ENCODE measurements at regions not wholly inside any gene's neighbourhood (a gene's known extent, or its start where the extent isn't known, plus 50 kb on each side); places are given as distances from the start of the nearest gene placed in this dataset.

- Histone ChIP-seq H3K36me3 (no peaks in the 10 kb centered on the region), H3K4me1 (peaks cover 0 to 11% (median 3%) of the 10 kb centered on the region in 3 donors), H3K27me3 (no peaks in the 10 kb centered on the region), H3K27ac (no peak overlapping the region), H3K9me3 (no peaks in the 10 kb centered on the region), H3K4me3 (no peak overlapping the region)
- TF ChIP-seq CTCF (IDR thresholded peaks at IDR 0.05) (no peak), POLR2A (IDR thresholded peaks at IDR 0.05) (no peak)
- intact Hi-C loops (cut with DNase I): no loop called here
- WGBS, 2 donors: 38 to 73% methylated on average over 3 of the region's 3 CpGs
- no peak for DNase-seq
Observed at GRCh38 chr13:28568286-28568685, 73.4 kb upstream of the FLT1 start.

- Histone ChIP-seq H3K36me3 (no peaks in the 10 kb centered on the region), H3K4me1 (peaks cover 0 to 11% (median 3%) of the 10 kb centered on the region in 3 donors), H3K9me3 (no peaks in the 10 kb centered on the region), H3K27me3 (no peaks in the 10 kb centered on the region), H3K4me3 (no peak overlapping the region), H3K27ac (no peak overlapping the region)
- intact Hi-C loops (cut with DNase I): no loop called here
- TF ChIP-seq CTCF (IDR thresholded peaks at IDR 0.05) (no peak), POLR2A (IDR thresholded peaks at IDR 0.05) (no peak)
- no peak for DNase-seq
- 81 to 83% methylated on average over 4 of the region's 4 CpGs for WGBS, 2 donors
Observed at GRCh38 chr13:28566891-28567290, 72.0 kb upstream of the FLT1 start.

- H3K9me3 ChIP-seq: no peaks in the 10 kb centered on the region
Observed at GRCh38 chr13:28566283-28566682, 71.4 kb upstream of the FLT1 start.

GRCh38 chr13:28564030-28564429 lies 69.1 kb upstream of the FLT1 start:
- H3K36me3 ChIP-seq: no peaks in the 10 kb centered on the region
- TF ChIP-seq CTCF (IDR thresholded peaks at IDR 0.05): no peak
- no peak for TF ChIP-seq POLR2A (IDR thresholded peaks at IDR 0.05)
- H3K9me3 ChIP-seq: no peaks in the 10 kb centered on the region
- H3K27ac ChIP-seq: no peak overlapping the region
- no peak for DNase-seq
- WGBS, 2 donors: 43 to 54% methylated on average over 10 of the region's 10 CpGs
- H3K4me1 ChIP-seq: peaks cover 0 to 11% (median 3%) of the 10 kb centered on the region in 3 donors
- H3K27me3 ChIP-seq: no peaks in the 10 kb centered on the region
- intact Hi-C loops (cut with DNase I): no loop called here
- H3K4me3 ChIP-seq: no peak overlapping the region

More at GRCh38 chr13:28566283-28566682, 71.4 kb upstream of the FLT1 start:
- Histone ChIP-seq H3K4me1 (peaks cover 0 to 11% (median 3%) of the 10 kb centered on the region in 3 donors), H3K27ac (no peak overlapping the region), H3K27me3 (no peaks in the 10 kb centered on the region), H3K36me3 (no peaks in the 10 kb centered on the region), H3K4me3 (no peak overlapping the region)
- no peak for DNase-seq
- intact Hi-C loops (cut with DNase I): no loop called here
- 67 to 83% methylated on average over 1 to 3 of the region's 3 CpGs for WGBS, 2 donors
- TF ChIP-seq CTCF (IDR thresholded peaks at IDR 0.05) (no peak), POLR2A (IDR thresholded peaks at IDR 0.05) (no peak)

GRCh38 chr13:28563609-28564008 lies 68.7 kb upstream of the FLT1 start:
- intact Hi-C loops (cut with DNase I): no loop called here
- Histone ChIP-seq H3K9me3 (no peaks in the 10 kb centered on the region), H3K27ac (no peak overlapping the region), H3K27me3 (no peaks in the 10 kb centered on the region), H3K36me3 (no peaks in the 10 kb centered on the region), H3K4me3 (no peak overlapping the region), H3K4me1 (peaks cover 0 to 12% (median 3%) of the 10 kb centered on the region in 3 donors)
- TF ChIP-seq CTCF (IDR thresholded peaks at IDR 0.05): no peak
- TF ChIP-seq POLR2A (IDR thresholded peaks at IDR 0.05): no peak
- 76 to 83% methylated on average over 5 of the region's 5 CpGs for WGBS, 2 donors
- DNase-seq: no peak
